NCI-H82 treated with DMSO at 0.1 percent for 48 hours (cell line): ENCODE measurements at regions not wholly inside any gene's neighbourhood (a gene's known extent, or its start where the extent isn't known, plus 50 kb on each side); places are given as distances from the start of the nearest gene placed in this dataset.

Experiments used
- DNase-seq: peaks from one replicate; lab custom pipeline; 2025; ENCODE audit not compliant: unreplicated experiment; lab: John Stamatoyannopoulos, UW

- no peak for DNase-seq
Measured at GRCh38 chr5:21694567-21694966, 1158.6 kb downstream of the CDH12 start.

- DNase-seq: no peak
Measured at GRCh38 chr5:21693591-21693990, 1159.6 kb downstream of the CDH12 start.

GRCh38 chr5:21689587-21689986 is 1163.6 kb downstream of the CDH12 start:
- no peak for DNase-seq

GRCh38 chr5:21688655-21689054 is 1164.5 kb downstream of the CDH12 start:
- DNase-seq: no peak

GRCh38 chr5:21687621-21688020 is 1165.5 kb downstream of the CDH12 start:
- no peak for DNase-seq

GRCh38 chr5:21686706-21687105 is 1166.4 kb downstream of the CDH12 start:
- no peak for DNase-seq

- no peak for DNase-seq
Measured at GRCh38 chr5:21685522-21685921, 1167.6 kb downstream of the CDH12 start.

- no peak for DNase-seq
Measured at GRCh38 chr5:21684992-21685391, 1168.2 kb downstream of the CDH12 start.

GRCh38 chr5:21681911-21682310 is 1171.2 kb downstream of the CDH12 start:
- DNase-seq: no peak

- DNase-seq: no peak
Measured at GRCh38 chr5:21680641-21681040, 1172.5 kb downstream of the CDH12 start.

GRCh38 chr5:21680196-21680595 is 1172.9 kb downstream of the CDH12 start:
- peak; percentile 1 for DNase-seq

GRCh38 chr5:21678526-21678925 is 1174.6 kb downstream of the CDH12 start:
- no peak for DNase-seq

- DNase-seq: no peak
Measured at GRCh38 chr5:21672911-21673310, 1180.2 kb downstream of the CDH12 start.

GRCh38 chr5:21672360-21672759 is 1180.8 kb downstream of the CDH12 start:
- DNase-seq: no peak

GRCh38 chr5:21665524-21665923 is 1187.6 kb downstream of the CDH12 start:
- no peak for DNase-seq

- no peak for DNase-seq
Measured at GRCh38 chr5:21663082-21663481, 1190.1 kb downstream of the CDH12 start.

- DNase-seq: no peak
Measured at GRCh38 chr5:21661184-21661583, 1192.0 kb downstream of the CDH12 start.

GRCh38 chr5:21654556-21654955 is 1198.6 kb downstream of the CDH12 start:
- DNase-seq: no peak

GRCh38 chr5:21649969-21650368 is 1203.2 kb downstream of the CDH12 start:
- DNase-seq: no peak

- DNase-seq: no peak
Measured at GRCh38 chr5:21646469-21646868, 1206.7 kb downstream of the CDH12 start.

- DNase-seq: no peak
Measured at GRCh38 chr5:21644032-21644431, 1209.1 kb downstream of the CDH12 start.

- no peak for DNase-seq
Measured at GRCh38 chr5:21642312-21642711, 1210.8 kb downstream of the CDH12 start.

- no peak for DNase-seq
Measured at GRCh38 chr5:21623831-21624230, 1229.3 kb downstream of the CDH12 start.

- DNase-seq: no peak
Measured at GRCh38 chr5:21615195-21615765, 1237.9 kb downstream of the CDH12 start.
